ENCODE measurements at regions not wholly inside any gene's neighbourhood (a gene's known extent, or its start where the extent isn't known, plus 50 kb on each side); places are given as distances from the start of the nearest gene placed in this dataset.

DNA sequence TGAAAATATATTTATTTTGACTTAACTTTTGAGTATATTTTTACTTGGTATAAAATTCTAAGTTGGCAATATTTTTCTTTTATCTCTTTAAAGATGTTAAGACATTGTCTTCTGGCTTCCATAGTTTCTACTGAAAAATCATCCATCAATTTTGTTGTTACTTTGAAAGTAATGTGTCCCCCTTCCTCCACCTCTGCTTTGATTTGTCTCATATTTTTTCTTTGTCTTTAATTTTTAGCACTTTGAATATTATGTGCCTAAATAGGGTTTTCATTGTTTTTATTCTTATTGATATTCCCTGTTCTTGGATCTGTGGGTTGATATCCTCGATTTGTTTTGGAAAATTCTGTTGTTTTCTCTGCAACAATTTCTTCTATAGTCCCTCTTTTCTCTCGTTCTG, 157.4 kb downstream of the CD47 start (continued):
- TF ChIP-seq, protein P1, sequence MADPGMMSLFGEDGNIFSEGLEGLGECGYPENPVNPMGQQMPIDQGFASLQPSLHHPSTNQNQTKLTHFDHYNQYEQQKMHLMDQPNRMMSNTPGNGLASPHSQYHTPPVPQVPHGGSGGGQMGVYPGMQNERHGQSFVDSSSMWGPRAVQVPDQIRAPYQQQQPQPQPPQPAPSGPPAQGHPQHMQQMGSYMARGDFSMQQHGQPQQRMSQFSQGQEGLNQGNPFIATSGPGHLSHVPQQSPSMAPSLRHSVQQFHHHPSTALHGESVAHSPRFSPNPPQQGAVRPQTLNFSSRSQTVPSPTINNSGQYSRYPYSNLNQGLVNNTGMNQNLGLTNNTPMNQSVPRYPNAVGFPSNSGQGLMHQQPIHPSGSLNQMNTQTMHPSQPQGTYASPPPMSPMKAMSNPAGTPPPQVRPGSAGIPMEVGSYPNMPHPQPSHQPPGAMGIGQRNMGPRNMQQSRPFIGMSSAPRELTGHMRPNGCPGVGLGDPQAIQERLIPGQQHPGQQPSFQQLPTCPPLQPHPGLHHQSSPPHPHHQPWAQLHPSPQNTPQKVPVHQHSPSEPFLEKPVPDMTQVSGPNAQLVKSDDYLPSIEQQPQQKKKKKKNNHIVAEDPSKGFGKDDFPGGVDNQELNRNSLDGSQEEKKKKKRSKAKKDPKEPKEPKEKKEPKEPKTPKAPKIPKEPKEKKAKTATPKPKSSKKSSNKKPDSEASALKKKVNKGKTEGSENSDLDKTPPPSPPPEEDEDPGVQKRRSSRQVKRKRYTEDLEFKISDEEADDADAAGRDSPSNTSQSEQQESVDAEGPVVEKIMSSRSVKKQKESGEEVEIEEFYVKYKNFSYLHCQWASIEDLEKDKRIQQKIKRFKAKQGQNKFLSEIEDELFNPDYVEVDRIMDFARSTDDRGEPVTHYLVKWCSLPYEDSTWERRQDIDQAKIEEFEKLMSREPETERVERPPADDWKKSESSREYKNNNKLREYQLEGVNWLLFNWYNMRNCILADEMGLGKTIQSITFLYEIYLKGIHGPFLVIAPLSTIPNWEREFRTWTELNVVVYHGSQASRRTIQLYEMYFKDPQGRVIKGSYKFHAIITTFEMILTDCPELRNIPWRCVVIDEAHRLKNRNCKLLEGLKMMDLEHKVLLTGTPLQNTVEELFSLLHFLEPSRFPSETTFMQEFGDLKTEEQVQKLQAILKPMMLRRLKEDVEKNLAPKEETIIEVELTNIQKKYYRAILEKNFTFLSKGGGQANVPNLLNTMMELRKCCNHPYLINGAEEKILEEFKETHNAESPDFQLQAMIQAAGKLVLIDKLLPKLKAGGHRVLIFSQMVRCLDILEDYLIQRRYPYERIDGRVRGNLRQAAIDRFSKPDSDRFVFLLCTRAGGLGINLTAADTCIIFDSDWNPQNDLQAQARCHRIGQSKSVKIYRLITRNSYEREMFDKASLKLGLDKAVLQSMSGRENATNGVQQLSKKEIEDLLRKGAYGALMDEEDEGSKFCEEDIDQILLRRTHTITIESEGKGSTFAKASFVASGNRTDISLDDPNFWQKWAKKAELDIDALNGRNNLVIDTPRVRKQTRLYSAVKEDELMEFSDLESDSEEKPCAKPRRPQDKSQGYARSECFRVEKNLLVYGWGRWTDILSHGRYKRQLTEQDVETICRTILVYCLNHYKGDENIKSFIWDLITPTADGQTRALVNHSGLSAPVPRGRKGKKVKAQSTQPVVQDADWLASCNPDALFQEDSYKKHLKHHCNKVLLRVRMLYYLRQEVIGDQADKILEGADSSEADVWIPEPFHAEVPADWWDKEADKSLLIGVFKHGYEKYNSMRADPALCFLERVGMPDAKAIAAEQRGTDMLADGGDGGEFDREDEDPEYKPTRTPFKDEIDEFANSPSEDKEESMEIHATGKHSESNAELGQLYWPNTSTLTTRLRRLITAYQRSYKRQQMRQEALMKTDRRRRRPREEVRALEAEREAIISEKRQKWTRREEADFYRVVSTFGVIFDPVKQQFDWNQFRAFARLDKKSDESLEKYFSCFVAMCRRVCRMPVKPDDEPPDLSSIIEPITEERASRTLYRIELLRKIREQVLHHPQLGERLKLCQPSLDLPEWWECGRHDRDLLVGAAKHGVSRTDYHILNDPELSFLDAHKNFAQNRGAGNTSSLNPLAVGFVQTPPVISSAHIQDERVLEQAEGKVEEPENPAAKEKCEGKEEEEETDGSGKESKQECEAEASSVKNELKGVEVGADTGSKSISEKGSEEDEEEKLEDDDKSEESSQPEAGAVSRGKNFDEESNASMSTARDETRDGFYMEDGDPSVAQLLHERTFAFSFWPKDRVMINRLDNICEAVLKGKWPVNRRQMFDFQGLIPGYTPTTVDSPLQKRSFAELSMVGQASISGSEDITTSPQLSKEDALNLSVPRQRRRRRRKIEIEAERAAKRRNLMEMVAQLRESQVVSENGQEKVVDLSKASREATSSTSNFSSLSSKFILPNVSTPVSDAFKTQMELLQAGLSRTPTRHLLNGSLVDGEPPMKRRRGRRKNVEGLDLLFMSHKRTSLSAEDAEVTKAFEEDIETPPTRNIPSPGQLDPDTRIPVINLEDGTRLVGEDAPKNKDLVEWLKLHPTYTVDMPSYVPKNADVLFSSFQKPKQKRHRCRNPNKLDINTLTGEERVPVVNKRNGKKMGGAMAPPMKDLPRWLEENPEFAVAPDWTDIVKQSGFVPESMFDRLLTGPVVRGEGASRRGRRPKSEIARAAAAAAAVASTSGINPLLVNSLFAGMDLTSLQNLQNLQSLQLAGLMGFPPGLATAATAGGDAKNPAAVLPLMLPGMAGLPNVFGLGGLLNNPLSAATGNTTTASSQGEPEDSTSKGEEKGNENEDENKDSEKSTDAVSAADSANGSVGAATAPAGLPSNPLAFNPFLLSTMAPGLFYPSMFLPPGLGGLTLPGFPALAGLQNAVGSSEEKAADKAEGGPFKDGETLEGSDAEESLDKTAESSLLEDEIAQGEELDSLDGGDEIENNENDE (IDR thresholded peaks at IDR 0.05; ENCODE audit: insufficient replicate concordance, low read length), result no peak
- TF ChIP-seq JUND (IDR thresholded peaks at IDR 0.05; ENCODE audit: low read length) (no peak), KDM4A (IDR thresholded peaks at IDR 0.05; ENCODE audit: low read depth, low read length, severe bottlenecking) (no peak), SIX5 (IDR thresholded peaks at IDR 0.05; ENCODE audit: low read depth, low read length) (no peak), GABPA (IDR thresholded peaks at IDR 0.05; ENCODE audit: borderline replicate concordance, insufficient read depth, low read length) (no peak), POLR2A (IDR thresholded peaks at IDR 0.05; ENCODE audit: control extremely low read depth in 1 of 2, low read depth in 2 of 2, low read length in 2 of 2) (no peak), CEBPB (IDR thresholded peaks at IDR 0.05; ENCODE audit: low read depth, low read length) (no peak), CREB1 (IDR thresholded peaks at IDR 0.05) (no peak), RBBP5 (IDR thresholded peaks at IDR 0.05; ENCODE audit: borderline replicate concordance, low read depth, low read length) (no peak), NRF1 (IDR thresholded peaks at IDR 0.05; ENCODE audit: low read depth, low read length) (no peak), SIRT6 (IDR thresholded peaks at IDR 0.05; ENCODE audit: low read length) (no peak), GTF2F1 (IDR thresholded peaks at IDR 0.05; ENCODE audit: borderline replicate concordance, low read depth, low read length) (no peak)
- TF ChIP-seq, protein P2, sequence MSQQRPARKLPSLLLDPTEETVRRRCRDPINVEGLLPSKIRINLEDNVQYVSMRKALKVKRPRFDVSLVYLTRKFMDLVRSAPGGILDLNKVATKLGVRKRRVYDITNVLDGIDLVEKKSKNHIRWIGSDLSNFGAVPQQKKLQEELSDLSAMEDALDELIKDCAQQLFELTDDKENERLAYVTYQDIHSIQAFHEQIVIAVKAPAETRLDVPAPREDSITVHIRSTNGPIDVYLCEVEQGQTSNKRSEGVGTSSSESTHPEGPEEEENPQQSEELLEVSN (IDR thresholded peaks at IDR 0.05), result no peak
